IMR-90 (cell line): ENCODE measurements at regions not wholly inside any gene's neighbourhood (a gene's known extent, or its start where the extent isn't known, plus 50 kb on each side); places are given as distances from the start of the nearest gene placed in this dataset.

Experiments used
- CEBPB ChIP-seq: IDR thresholded peaks from 2 replicates; pipeline ENCODE4 v1.6.1; 2012; ENCODE audit warnings: low read depth, low read length, improper control_type of control experiment
- FOS ChIP-seq: fragments of 150-350 bp; IDR thresholded peaks from 2 replicates; pipeline ENCODE4 v1.6.1; 2016; ENCODE audit warnings: low read depth, low read length
- MXI1 ChIP-seq: IDR thresholded peaks from 2 replicates; pipeline ENCODE4 v1.6.1; 2012; ENCODE audit warnings: low read depth, mild to moderate bottlenecking, low read length, moderate library complexity, borderline replicate concordance
- NFE2L2 ChIP-seq: fragments of 150-350 bp; IDR thresholded peaks from 2 replicates; pipeline ENCODE4 v1.6.1; 2016; ENCODE audit warnings: low read depth, mild to moderate bottlenecking, low read length
- RCOR1 ChIP-seq: IDR thresholded peaks from 2 replicates; pipeline ENCODE4 v1.6.1; 2012; ENCODE audit warnings: mild to moderate bottlenecking, low read length, improper control_type of control experiment; ENCODE audit not compliant: insufficient replicate concordance
- RFX5 ChIP-seq: IDR thresholded peaks from 2 replicates; pipeline ENCODE4 v1.8.0; 2012; ENCODE audit warnings: low read depth, mild to moderate bottlenecking, low read length, moderate library complexity
- USF2 ChIP-seq: fragments of 150-350 bp; IDR thresholded peaks from 2 replicates; pipeline ENCODE4 v1.6.1; 2017; ENCODE audit warnings: mild to moderate bottlenecking, antibody characterized with exemption, low read length, low read depth

- TF ChIP-seq RCOR1, result peak; percentile 12
- TF ChIP-seq RFX5, result no peak
- no peak for TF ChIP-seq NFE2L2
- TF ChIP-seq CEBPB, result peak; percentile 87
- no peak for TF ChIP-seq MXI1
- TF ChIP-seq FOS, result peak; percentile 12; the same call in 1 of the 2 replicates
- TF ChIP-seq USF2, result no peak
Observed at GRCh38 chr2:71882949-71883472, 264.7 kb downstream of the CYP26B1 start (continued).
